NCI-H460 (cell line): ENCODE measurements at regions not wholly inside any gene's neighbourhood (a gene's known extent, or its start where the extent isn't known, plus 50 kb on each side); places are given as distances from the start of the nearest gene placed in this dataset.

ENCODE experiments used
- DNase-seq: peaks from one replicate; pipeline ENCODE4 v3.0.0-alpha.2; 2016; ENCODE audit warnings: low read depth; ENCODE audit errors: extremely low read depth

GRCh38 chr16:54389836-54390494 lies 103.4 kb upstream of the IRX3 start:
- no peak for DNase-seq

GRCh38 chr16:54385141-54385540 lies 98.6 kb upstream of the IRX3 start:
- no peak for DNase-seq

GRCh38 chr16:54381601-54382313 lies 95.2 kb upstream of the IRX3 start:
- DNase-seq, result no peak

DNA sequence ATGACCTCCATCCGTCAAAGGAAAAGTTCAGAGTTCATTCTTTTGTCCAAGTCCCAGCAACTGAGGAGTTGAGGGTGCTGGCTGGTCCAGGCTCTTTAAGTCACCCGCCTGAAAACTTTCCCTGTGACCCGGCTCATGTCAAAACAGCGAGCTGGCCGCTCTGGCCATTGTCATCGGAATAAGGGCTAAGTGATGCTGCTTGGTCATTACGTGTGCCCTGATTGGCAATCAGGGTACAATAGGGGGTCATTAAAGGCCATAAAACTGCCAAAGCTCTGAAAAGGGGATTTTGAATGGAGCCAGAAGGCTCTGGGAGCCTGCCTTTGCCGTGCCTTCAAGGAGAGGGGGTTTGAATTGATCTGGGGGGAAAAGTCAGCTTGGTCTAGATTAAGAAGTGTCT lies 88.5 kb upstream of the IRX3 start:
- no peak for DNase-seq

DNA sequence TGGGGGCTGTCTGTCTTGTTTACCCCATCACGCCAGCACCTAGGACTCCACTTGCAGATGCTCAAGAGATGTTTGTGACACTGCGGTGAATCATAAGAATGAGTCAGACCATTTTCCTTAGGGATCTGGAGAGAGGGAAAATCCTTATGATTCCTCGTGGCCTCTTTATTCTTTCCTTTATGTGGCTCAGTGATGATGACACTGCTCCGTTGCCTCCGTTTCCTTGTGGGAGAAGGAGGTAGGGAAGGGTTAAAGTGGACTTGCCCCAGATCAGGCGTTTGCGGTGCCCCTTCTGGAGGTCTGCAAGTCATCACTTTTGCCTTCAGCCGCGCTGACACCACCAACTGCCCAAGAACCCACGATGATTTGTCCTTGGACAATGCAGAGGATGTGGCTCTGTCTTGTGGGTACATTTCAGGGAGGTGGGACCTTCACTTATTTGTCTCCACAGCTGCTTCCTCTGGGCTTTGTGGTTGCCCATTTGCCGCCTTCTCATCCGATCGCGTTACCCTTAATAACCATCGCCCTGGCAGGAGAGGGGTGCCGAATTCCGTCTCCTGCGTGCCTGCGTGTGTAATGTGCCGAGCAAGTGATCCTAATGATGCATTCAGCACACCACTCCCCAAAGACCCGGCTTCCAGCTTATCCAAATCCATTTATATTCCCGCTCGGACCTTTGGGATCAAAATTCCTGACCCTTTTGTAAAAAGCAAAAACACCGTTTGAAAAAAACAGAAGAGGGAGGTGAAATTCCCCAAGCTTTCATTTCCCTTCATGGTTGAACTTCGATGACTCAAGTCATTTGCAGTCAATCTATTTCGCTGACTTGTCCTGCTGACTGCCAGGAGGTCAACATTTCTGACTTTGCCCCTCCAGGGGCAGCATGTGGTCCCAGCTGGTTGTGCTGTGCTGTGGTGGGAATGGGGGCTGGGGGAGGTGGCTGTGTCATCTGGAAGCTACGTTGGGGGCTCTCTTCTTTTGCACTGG lies 87.2 kb upstream of the IRX3 start:
- no peak for DNase-seq

DNA sequence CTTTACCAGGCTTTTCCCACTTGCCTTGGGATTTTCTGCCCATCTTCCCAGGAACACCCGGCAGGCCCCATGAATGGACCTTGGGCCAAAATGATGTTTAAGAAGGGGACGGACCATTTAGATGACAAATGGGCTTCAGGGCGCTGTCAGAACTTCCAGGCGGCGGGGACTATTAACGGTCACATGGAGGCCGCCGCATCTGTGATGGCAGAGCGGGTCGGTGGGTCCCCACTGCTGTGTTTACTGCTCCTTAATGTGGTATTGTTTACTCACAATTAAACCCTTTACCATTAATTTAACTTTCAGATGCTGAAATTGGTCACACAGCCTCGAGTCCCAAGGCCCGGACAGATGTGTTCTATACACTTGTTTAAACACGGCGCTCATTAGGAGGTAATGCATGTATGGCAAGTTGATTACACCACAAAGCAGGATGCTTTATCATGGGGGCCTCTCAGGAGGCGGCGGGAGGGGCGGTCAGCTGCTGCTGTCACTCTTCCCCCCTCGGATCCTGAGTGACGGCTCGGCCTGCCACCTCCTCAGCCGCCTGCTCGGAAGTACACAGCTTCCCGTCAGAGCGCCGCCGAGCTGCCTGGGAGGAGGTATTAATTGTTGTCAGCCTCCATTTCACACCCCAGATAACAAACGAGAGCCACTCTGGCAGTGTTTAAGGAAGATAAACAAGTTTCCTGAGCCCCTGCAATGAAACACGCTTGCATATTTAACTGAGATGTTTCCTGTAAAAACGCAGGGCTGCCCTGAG lies 83.9 kb upstream of the IRX3 start:
- DNase-seq, result no peak

DNA sequence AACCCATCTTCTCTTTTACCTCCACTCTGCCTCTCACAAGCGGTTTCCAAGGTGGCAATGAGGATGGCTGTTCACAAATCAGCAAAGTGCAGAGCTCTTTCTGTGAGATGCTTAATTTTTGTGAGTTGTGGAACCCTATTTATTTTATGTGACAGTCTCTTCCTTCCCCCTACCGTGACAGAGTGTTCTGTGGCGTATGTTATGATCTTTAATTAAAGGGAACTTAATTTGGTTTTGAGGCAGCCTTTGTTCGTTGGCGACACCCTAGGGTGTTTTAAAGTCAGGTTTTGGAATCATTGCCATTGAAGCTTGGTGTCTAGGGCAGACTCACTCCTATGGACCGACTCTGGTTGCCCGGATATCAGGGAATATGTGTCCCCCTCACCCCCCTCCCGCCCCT lies 83.3 kb upstream of the IRX3 start:
- DNase-seq, result no peak

- DNase-seq, result no peak
These were observed 80.4 kb upstream of the IRX3 start for GRCh38 chr16:54366943-54367342.

DNA sequence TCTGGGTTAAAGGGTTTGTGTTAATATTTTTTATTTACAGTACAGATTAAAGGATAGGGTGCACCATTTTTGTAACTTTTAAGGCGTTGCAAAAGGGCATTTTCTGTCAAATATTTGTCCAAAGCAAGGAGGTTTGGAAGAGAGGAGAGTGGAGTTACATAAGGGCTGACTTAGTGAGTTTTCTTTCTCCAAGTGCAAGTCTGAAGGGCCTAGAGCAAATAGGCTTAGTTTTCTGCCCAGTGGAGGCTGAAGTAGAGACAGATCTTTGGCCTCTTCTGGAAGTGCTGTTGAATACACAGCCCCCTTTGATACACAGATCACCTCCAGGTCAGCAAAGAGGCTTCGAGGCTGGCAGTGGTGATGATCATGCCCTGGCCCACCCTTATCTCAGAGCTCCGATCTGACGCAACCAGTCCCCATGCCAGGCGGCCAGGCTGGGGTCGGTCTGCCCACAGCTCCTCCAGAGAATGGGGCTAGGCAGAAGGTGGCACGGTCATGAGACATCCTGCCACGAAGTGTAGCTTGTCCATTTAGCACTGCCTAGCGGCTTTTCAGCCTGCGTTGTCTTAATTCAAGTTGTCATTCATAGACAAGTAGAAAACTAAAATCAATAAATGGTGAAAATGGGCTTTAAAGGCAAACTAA lies 79.5 kb upstream of the IRX3 start:
- no peak for DNase-seq

DNA sequence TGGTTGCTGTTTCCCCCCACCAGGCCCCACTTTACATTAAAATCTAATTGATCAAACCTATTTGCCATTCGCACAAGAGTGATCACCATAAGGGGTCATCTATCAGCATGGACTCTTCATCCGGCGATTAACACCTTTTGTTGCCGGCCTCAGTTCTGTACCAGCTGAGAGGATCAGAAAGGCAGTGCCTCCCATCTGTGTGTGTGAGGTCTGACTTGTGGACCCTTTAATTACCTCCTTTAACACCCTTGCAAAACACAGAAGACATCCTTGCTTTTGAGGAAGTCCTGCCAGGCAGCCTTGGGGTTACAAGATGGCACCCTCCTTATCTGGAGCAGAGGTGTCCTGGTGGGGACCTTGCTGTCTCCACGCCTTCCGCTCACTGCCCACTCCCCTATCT lies 77.2 kb upstream of the IRX3 start:
- DNase-seq, result no peak

GRCh38 chr16:54362591-54363206 lies 76.1 kb upstream of the IRX3 start:
- no peak for DNase-seq

- no peak for DNase-seq
These were observed 74.7 kb upstream of the IRX3 start for GRCh38 chr16:54361246-54361645.

DNA sequence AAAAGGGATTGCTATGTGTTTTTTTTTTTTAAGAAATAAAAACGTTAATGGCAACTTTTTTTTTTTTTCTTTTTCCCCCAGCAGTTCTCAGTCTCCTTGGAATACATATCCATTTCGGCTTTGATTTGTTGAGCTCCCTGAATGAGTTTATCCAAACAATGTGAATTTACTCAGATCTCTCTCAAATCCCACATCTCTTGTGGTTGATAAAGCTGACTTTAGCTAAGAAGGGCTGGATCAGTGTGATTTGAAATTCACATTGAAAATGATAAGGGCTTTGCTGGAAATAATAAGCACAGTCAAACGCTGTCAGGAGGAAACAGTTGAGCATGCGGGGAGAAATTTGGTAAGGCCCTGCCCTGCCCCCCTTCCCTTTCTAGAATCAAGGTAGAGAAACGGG lies 74.1 kb upstream of the IRX3 start:
- DNase-seq, result no peak

- no peak for DNase-seq
These were observed 73.0 kb upstream of the IRX3 start for GRCh38 chr16:54359555-54359954.

- DNase-seq, result peak; percentile 20
These were observed 72.5 kb upstream of the IRX3 start for GRCh38 chr16:54359081-54359480.

DNA sequence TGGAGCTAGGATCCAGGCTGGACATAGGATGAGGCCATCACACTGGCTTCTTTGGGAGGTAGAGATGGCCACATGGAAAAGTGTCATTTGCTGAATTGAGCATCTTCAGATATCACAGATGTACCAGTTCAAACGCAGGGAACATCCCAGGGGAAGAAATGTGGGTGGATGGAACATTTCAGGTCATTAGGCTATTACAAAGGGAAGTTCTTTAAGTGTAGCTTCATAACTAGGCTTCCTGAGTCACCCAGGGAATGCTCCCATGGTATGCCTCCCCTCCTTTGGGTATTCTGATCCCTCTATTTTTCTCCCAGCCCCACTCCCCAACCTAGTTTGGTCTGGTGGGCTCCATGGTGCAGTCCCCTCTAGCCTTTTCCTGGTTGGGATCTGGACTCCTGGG lies 69.8 kb upstream of the IRX3 start:
- DNase-seq, result no peak

GRCh38 chr16:54355251-54355650 lies 68.7 kb upstream of the IRX3 start:
- DNase-seq, result no peak

DNA sequence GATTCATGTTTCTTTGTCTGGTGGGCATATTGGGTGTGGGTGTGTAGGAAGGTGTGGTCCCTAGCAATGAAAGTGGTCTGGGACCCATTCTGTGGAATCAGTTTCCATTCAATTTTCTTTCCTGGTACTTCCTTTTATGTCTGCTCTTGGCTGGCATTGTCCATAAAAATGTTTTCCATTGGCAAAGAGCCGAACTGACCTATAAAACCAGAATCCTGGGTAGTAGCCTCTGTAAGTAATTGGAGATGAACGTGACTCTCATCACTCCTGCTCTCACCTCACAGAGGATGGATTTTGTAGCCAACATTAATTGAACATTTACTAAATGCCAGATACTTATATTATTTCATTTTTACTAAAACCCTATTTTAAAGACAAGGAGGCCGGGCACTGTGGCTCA lies 66.5 kb upstream of the IRX3 start:
- DNase-seq, result no peak

DNA sequence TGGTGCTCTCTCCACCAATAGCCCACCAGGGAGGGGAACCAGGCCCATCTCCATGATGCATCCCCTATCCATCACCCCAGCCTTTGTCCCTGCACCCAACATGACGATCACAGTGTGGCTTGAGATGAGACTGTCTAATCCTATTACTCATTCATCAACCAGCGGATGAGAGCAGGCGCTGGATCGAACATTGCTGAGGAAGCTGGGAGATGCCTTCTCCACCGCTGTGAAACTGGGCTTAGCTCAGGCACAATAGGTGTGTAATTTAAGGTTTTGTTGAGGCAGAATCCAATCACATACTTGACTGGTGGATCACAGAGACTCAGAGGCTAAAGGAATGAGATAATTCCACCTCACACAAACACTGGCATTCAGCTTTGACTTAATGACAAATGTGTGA lies 64.6 kb upstream of the IRX3 start:
- no peak for DNase-seq

DNA sequence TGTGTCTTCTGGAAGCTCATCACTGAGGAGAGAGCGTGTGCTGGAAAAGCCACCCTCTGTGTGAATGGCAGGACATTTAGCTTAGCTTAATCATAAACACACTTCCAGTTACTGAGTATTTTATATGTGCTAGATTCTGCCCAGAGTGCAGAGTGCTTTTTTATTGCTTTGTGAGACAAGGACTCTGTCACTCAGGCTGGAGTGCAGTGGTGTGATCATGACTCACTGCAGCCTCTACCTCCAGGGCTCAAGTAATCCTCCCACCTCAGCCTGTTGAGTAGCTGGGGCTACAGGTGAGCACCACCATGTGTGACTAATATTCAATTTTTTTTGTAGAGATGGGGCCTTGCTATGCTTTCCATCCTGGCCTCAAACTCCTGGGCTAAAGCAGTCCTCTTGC lies 61.4 kb upstream of the IRX3 start:
- no peak for DNase-seq
